ENCODE measurements at regions not wholly inside any gene's neighbourhood (a gene's known extent, or its start where the extent isn't known, plus 50 kb on each side); places are given as distances from the start of the nearest gene placed in this dataset.

GRCh38 chr7:12158334-12159060 is 52.6 kb upstream of the TMEM106B start:
- TF ChIP-seq CTCF (IDR thresholded peaks at IDR 0.05; ENCODE audit: borderline replicate concordance, extremely low read depth, low read length, poor library complexity, severe bottlenecking) (no peak), EZH2 (IDR thresholded peaks at IDR 0.05; ENCODE audit: borderline replicate concordance, low read depth, low read length, severe bottlenecking) (no peak)
- no peaks in the 10 kb centered on the region for H3K27me3 ChIP-seq (ENCODE audit: insufficient read depth, low read length, poor library complexity)
- no peak overlapping the region for H3K9ac ChIP-seq (ENCODE audit: low read depth, low read length)
- H3K4me2 ChIP-seq (ENCODE audit: insufficient read depth, low read length) = no peak overlapping the region
- H3K4me1 ChIP-seq (ENCODE audit: insufficient read depth, low read length) = no peaks in the 10 kb centered on the region
- H3K27ac ChIP-seq (ENCODE audit: low read length) = no peak overlapping the region
- DNase-seq (no peak), ATAC-seq (ENCODE audit: insufficient read depth, low read depth) (no peak)
- no peak overlapping the region for H2AFZ ChIP-seq (ENCODE audit: low read depth, low read length)
- no peak overlapping the region for H3K4me3 ChIP-seq (ENCODE audit: low read depth in 1 of 2, low read length in 2 of 2)
- no peaks in the 10 kb centered on the region for H4K20me1 ChIP-seq (ENCODE audit: insufficient read depth, low read length)
- no peaks in the 10 kb centered on the region for H3K9me3 ChIP-seq (ENCODE audit: insufficient read depth, low read length, severe bottlenecking)
- H3K79me2 ChIP-seq (ENCODE audit: insufficient read depth, low read length) = no peaks in the 10 kb centered on the region
- H3K36me3 ChIP-seq (ENCODE audit: insufficient read depth, low read length) = no peaks in the 10 kb centered on the region

- no peaks in the 10 kb centered on the region for H3K79me2 ChIP-seq (ENCODE audit: insufficient read depth, low read length)
- no peak for DNase-seq
- no peak overlapping the region for H3K4me2 ChIP-seq (ENCODE audit: insufficient read depth, low read length)
- no peak overlapping the region for H3K4me3 ChIP-seq (ENCODE audit: low read depth in 1 of 2, low read length in 2 of 2)
- no peaks in the 10 kb centered on the region for H3K36me3 ChIP-seq (ENCODE audit: insufficient read depth, low read length)
- no peak overlapping the region for H3K9ac ChIP-seq (ENCODE audit: low read depth, low read length)
- H2AFZ ChIP-seq (ENCODE audit: low read depth, low read length) = no peak overlapping the region
- TF ChIP-seq CTCF (IDR thresholded peaks at IDR 0.05; ENCODE audit: borderline replicate concordance, extremely low read depth, low read length, poor library complexity, severe bottlenecking) (no peak), EZH2 (IDR thresholded peaks at IDR 0.05; ENCODE audit: borderline replicate concordance, low read depth, low read length, severe bottlenecking) (no peak)
- H3K27ac ChIP-seq (ENCODE audit: low read length) = no peak overlapping the region
- H3K27me3 ChIP-seq (ENCODE audit: insufficient read depth, low read length, poor library complexity) = no peaks in the 10 kb centered on the region
- no peaks in the 10 kb centered on the region for H3K9me3 ChIP-seq (ENCODE audit: insufficient read depth, low read length, severe bottlenecking)
- no peaks in the 10 kb centered on the region for H4K20me1 ChIP-seq (ENCODE audit: insufficient read depth, low read length)
- no peak for ATAC-seq (ENCODE audit: insufficient read depth, low read depth)
- H3K4me1 ChIP-seq (ENCODE audit: insufficient read depth, low read length) = no peaks in the 10 kb centered on the region
Observed at GRCh38 chr7:12161146-12161545, 49.9 kb upstream of the TMEM106B start.
